ENCODE measurements at regions not wholly inside any gene's neighbourhood (a gene's known extent, or its start where the extent isn't known, plus 50 kb on each side); places are given as distances from the start of the nearest gene placed in this dataset.

- Histone ChIP-seq H3K27ac (ENCODE audit: low read length, poor library complexity, severe bottlenecking) (no peak overlapping the region), H4K91ac (ENCODE audit: low read length) (no peak overlapping the region), H3K4me1 (ENCODE audit: control insufficient read depth, insufficient read depth, low read depth, low read length) (no peaks in the 10 kb centered on the region), H2BK5ac (ENCODE audit: low read depth, low read length, poor library complexity, severe bottlenecking) (no peak overlapping the region), H4K8ac (ENCODE audit: low read length) (no peak overlapping the region), H3K79me1 (replicated peaks; ENCODE audit: low read length, poor library complexity, severe bottlenecking) (no peaks in the 10 kb centered on the region), H3K9me3 (ENCODE audit: control insufficient read depth, low read length) (no peaks in the 10 kb centered on the region), H2AK5ac (ENCODE audit: low read length, severe bottlenecking) (no peak overlapping the region), H3K18ac (ENCODE audit: low read depth in 1 of 2, low read length in 2 of 2) (no peak overlapping the region), H3K4ac (ENCODE audit: low read depth in 1 of 2, low read length in 2 of 2) (no peak overlapping the region), H3K4me2 (ENCODE audit: low read length, poor library complexity, severe bottlenecking) (no peak overlapping the region), H2AFZ (ENCODE audit: low read depth, low read length) (no peak overlapping the region), H3K14ac (ENCODE audit: low read length in 2 of 2) (no peak overlapping the region), H3K23ac (ENCODE audit: low read length in 2 of 2) (no peak overlapping the region), H2BK120ac (ENCODE audit: low read depth, low read length) (no peak overlapping the region), H3K4me3 (ENCODE audit: insufficient read depth in 1 of 2, low read depth in 1 of 2, low read length in 2 of 2) (no peak overlapping the region), H3K27me3 (ENCODE audit: control insufficient read depth in 1 of 2, insufficient read depth in 1 of 2, low read length in 2 of 2) (no peaks in the 10 kb centered on the region), H2BK12ac (ENCODE audit: low read length in 2 of 2) (no peak overlapping the region), H2BK15ac (ENCODE audit: low read depth, poor library complexity, severe bottlenecking) (no peak overlapping the region), H3K9ac (ENCODE audit: low read length) (no peak overlapping the region), H3K36me3 (ENCODE audit: control insufficient read depth in 1 of 2, insufficient read depth in 2 of 2, low read depth in 1 of 2, low read length in 2 of 2) (no peaks in the 10 kb centered on the region)
- no peak for DNase-seq
- WGBS = 100% methylated on average over 1 of the region's 1 CpG
Measured at GRCh38 chr3:117537949-117538348, 828.4 kb downstream of the TUSC7 start.

- no CpG with 5 or more reads among the region's 1 CpG for WGBS
- no peak overlapping the region for H3K23ac ChIP-seq (ENCODE audit: low read length in 2 of 2)
Measured at GRCh38 chr3:117539729-117540128, 830.1 kb downstream of the TUSC7 start.

DNA sequence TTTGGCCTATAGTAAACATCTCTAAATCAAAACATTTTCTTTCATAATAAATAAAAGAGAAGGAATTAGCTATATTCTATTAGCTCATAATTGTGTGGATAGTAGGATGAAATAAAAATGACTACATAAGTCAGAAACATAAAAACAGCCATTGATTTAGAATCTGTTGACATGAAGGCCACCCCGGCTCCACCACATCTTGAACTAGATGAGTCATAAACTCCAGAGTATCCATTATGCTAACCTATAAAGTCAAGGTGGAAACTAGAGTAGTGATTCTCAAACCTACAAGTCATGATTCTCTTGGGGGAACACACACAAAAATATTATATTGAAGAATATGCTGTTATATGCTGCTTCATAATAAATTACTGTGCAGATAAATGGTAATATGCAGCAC, 831.0 kb downstream of the TUSC7 start:
- H3K9me3 ChIP-seq (ENCODE audit: control insufficient read depth, low read length) = no peaks in the 10 kb centered on the region
- no peak overlapping the region for H2BK15ac ChIP-seq (ENCODE audit: low read depth, poor library complexity, severe bottlenecking)
- H2BK12ac ChIP-seq (ENCODE audit: low read length in 2 of 2) = no peak overlapping the region
- H3K4me1 ChIP-seq (ENCODE audit: control insufficient read depth, insufficient read depth, low read depth, low read length) = no peaks in the 10 kb centered on the region
- H3K23ac ChIP-seq (ENCODE audit: low read length in 2 of 2) = no peak overlapping the region
- no peak overlapping the region for H3K14ac ChIP-seq (ENCODE audit: low read length in 2 of 2)
- no peaks in the 10 kb centered on the region for H3K36me3 ChIP-seq (ENCODE audit: control insufficient read depth in 1 of 2, insufficient read depth in 2 of 2, low read depth in 1 of 2, low read length in 2 of 2)
- H2AK5ac ChIP-seq (ENCODE audit: low read length, severe bottlenecking) = no peak overlapping the region
- peak; percentile 32 for DNase-seq
- H2BK120ac ChIP-seq (ENCODE audit: low read depth, low read length) = no peak overlapping the region
- no peaks in the 10 kb centered on the region for H3K79me1 ChIP-seq (replicated peaks; ENCODE audit: low read length, poor library complexity, severe bottlenecking)
- no peak overlapping the region for H3K4me3 ChIP-seq (ENCODE audit: insufficient read depth in 1 of 2, low read depth in 1 of 2, low read length in 2 of 2)
- H4K8ac ChIP-seq (ENCODE audit: low read length) = no peak overlapping the region
- no peak overlapping the region for H2AFZ ChIP-seq (ENCODE audit: low read depth, low read length)
- no peak overlapping the region for H3K27ac ChIP-seq (ENCODE audit: low read length, poor library complexity, severe bottlenecking)
- H3K4ac ChIP-seq (ENCODE audit: low read depth in 1 of 2, low read length in 2 of 2) = no peak overlapping the region
- H3K4me2 ChIP-seq (ENCODE audit: low read length, poor library complexity, severe bottlenecking) = no peak overlapping the region
- H2BK5ac ChIP-seq (ENCODE audit: low read depth, low read length, poor library complexity, severe bottlenecking) = no peak overlapping the region
- no peaks in the 10 kb centered on the region for H3K27me3 ChIP-seq (ENCODE audit: control insufficient read depth in 1 of 2, insufficient read depth in 1 of 2, low read length in 2 of 2)
- no CpG with 5 or more reads among the region's 1 CpG for WGBS
- H3K9ac ChIP-seq (ENCODE audit: low read length) = no peak overlapping the region
- H4K91ac ChIP-seq (ENCODE audit: low read length) = no peak overlapping the region
- H3K18ac ChIP-seq (ENCODE audit: low read depth in 1 of 2, low read length in 2 of 2) = no peak overlapping the region

More at GRCh38 chr3:117539729-117540128, 830.1 kb downstream of the TUSC7 start:
- Histone ChIP-seq H3K9ac (ENCODE audit: low read length) (no peak overlapping the region), H2BK12ac (ENCODE audit: low read length in 2 of 2) (no peak overlapping the region), H2BK15ac (ENCODE audit: low read depth, poor library complexity, severe bottlenecking) (no peak overlapping the region), H3K27ac (ENCODE audit: low read length, poor library complexity, severe bottlenecking) (no peak overlapping the region), H4K91ac (ENCODE audit: low read length) (no peak overlapping the region), H3K4me3 (ENCODE audit: insufficient read depth in 1 of 2, low read depth in 1 of 2, low read length in 2 of 2) (no peak overlapping the region), H3K14ac (ENCODE audit: low read length in 2 of 2) (no peak overlapping the region), H3K79me1 (replicated peaks; ENCODE audit: low read length, poor library complexity, severe bottlenecking) (no peaks in the 10 kb centered on the region), H3K18ac (ENCODE audit: low read depth in 1 of 2, low read length in 2 of 2) (no peak overlapping the region), H3K27me3 (ENCODE audit: control insufficient read depth in 1 of 2, insufficient read depth in 1 of 2, low read length in 2 of 2) (no peaks in the 10 kb centered on the region), H2BK5ac (ENCODE audit: low read depth, low read length, poor library complexity, severe bottlenecking) (no peak overlapping the region), H3K4me1 (ENCODE audit: control insufficient read depth, insufficient read depth, low read depth, low read length) (no peaks in the 10 kb centered on the region), H3K4ac (ENCODE audit: low read depth in 1 of 2, low read length in 2 of 2) (no peak overlapping the region), H3K9me3 (ENCODE audit: control insufficient read depth, low read length) (no peaks in the 10 kb centered on the region), H2BK120ac (ENCODE audit: low read depth, low read length) (no peak overlapping the region), H4K8ac (ENCODE audit: low read length) (no peak overlapping the region), H3K4me2 (ENCODE audit: low read length, poor library complexity, severe bottlenecking) (no peak overlapping the region), H3K36me3 (ENCODE audit: control insufficient read depth in 1 of 2, insufficient read depth in 2 of 2, low read depth in 1 of 2, low read length in 2 of 2) (no peaks in the 10 kb centered on the region), H2AFZ (ENCODE audit: low read depth, low read length) (no peak overlapping the region), H2AK5ac (ENCODE audit: low read length, severe bottlenecking) (no peak overlapping the region)
- DNase-seq = no peak

- Histone ChIP-seq H2BK5ac (ENCODE audit: low read depth, low read length, poor library complexity, severe bottlenecking) (no peak overlapping the region), H3K4me2 (ENCODE audit: low read length, poor library complexity, severe bottlenecking) (no peak overlapping the region), H3K9me3 (ENCODE audit: control insufficient read depth, low read length) (no peaks in the 10 kb centered on the region), H3K14ac (ENCODE audit: low read length in 2 of 2) (no peak overlapping the region), H2AK5ac (ENCODE audit: low read length, severe bottlenecking) (no peak overlapping the region), H3K4me3 (ENCODE audit: insufficient read depth in 1 of 2, low read depth in 1 of 2, low read length in 2 of 2) (no peak overlapping the region), H3K9ac (ENCODE audit: low read length) (no peak overlapping the region), H3K4ac (ENCODE audit: low read depth in 1 of 2, low read length in 2 of 2) (no peak overlapping the region), H3K79me1 (replicated peaks; ENCODE audit: low read length, poor library complexity, severe bottlenecking) (no peaks in the 10 kb centered on the region), H3K4me1 (ENCODE audit: control insufficient read depth, insufficient read depth, low read depth, low read length) (no peaks in the 10 kb centered on the region), H3K27ac (ENCODE audit: low read length, poor library complexity, severe bottlenecking) (no peak overlapping the region), H2BK12ac (ENCODE audit: low read length in 2 of 2) (no peak overlapping the region), H3K36me3 (ENCODE audit: control insufficient read depth in 1 of 2, insufficient read depth in 2 of 2, low read depth in 1 of 2, low read length in 2 of 2) (no peaks in the 10 kb centered on the region), H2BK15ac (ENCODE audit: low read depth, poor library complexity, severe bottlenecking) (no peak overlapping the region), H2BK120ac (ENCODE audit: low read depth, low read length) (no peak overlapping the region), H4K91ac (ENCODE audit: low read length) (no peak overlapping the region), H3K27me3 (ENCODE audit: control insufficient read depth in 1 of 2, insufficient read depth in 1 of 2, low read length in 2 of 2) (no peaks in the 10 kb centered on the region), H3K18ac (ENCODE audit: low read depth in 1 of 2, low read length in 2 of 2) (no peak overlapping the region), H2AFZ (ENCODE audit: low read depth, low read length) (no peak overlapping the region), H3K23ac (ENCODE audit: low read length in 2 of 2) (no peak overlapping the region), H4K8ac (ENCODE audit: low read length) (no peak overlapping the region)
- 100% methylated on average over 1 of the region's 3 CpGs for WGBS
- no peak for DNase-seq
Measured at GRCh38 chr3:117541721-117542120, 832.1 kb downstream of the TUSC7 start.

All from mesenchymal stem cell (in vitro differentiated cells and primary cell).